ENCODE measurements at regions not wholly inside any gene's neighbourhood (a gene's known extent, or its start where the extent isn't known, plus 50 kb on each side); places are given as distances from the start of the nearest gene placed in this dataset.
A peak's percentile ranks its signal among the peaks of the same experiment; 100 is the strongest.

DNA sequence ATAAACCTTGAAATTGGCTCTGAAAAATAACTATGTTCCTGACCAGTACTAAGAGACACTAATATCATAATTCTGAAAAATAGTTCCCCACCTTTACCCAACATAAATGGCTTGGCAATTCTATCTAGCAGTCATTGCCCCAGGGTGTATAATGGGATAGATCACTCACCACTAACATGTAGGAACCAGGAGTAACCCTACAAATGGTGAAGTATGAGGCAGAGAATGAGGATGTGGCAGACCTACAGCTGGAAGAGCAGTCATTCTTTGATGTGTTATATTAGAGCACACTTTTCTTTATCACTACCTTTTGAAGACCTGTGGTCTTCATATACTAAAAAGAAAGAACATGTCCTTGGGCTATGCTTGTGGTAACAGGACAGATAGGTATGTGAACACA is 136.5 kb upstream of the SYNDIG1 start:
- DNase-seq, result no peak

DNA sequence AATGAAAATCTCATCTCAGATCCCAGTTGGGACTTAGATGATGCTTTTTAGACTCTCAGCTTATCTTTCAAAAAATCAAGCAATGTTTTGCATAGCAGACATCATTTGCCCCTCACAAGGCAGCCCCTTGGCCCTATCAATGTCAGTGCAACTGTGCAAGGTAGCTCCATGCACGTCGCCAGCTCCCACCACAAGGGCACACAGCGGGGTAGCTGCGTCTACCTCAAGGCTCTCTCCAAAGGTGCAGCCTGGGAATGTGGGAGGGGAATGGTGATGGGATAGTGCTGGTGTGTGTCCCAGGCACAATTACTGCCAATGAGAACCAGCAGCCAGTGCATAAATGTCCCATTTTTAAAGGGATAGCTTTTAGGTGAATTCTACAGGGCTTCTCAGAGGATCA is 137.5 kb upstream of the SYNDIG1 start:
- DNase-seq, result no peak

DNA sequence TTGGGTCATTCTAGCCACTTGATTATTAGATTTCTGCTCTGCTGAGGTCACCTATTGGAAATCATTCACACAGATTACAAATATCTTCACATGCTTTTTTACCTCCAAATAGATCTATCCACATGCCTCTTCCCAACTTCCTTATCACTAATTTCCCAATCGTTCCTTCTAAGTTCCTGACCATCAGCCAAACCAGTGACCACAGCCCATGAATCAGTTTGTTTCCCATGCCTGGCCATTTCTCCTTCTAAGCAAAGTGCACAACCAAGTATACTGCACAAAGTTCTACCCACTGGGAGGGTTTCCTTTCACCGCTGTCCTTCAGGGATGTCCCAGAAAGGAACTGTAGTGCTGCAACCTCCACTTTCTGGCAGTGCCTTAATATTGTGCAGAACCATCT is 140.5 kb upstream of the SYNDIG1 start:
- DNase-seq, result no peak

GRCh38 chr20:24321973-24322372 is 147.5 kb upstream of the SYNDIG1 start:
- no peak for DNase-seq

- no peak for DNase-seq
Observed at GRCh38 chr20:24318569-24319352, 150.7 kb upstream of the SYNDIG1 start.

- no peak for DNase-seq
Observed at GRCh38 chr20:24317224-24317623, 152.2 kb upstream of the SYNDIG1 start.

DNA sequence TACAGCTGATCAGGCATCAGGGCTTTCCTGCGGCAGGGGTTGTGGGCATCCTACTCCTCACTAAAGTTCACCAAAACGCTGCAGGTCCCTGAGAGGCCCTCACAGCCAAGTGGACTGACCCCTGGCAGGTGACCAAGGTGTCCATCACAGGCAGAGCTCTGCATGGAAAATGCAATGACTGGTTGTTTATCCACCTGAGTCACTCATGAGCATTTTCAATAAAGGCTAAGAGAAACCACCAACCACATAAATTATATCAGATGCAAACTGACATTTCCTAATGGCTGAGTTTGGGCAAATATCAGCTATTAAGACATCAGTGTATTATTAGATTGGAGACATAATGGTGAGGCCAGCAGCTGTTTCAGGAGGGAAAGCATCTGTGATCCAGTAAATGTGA is 152.7 kb upstream of the SYNDIG1 start:
- DNase-seq, result no peak

DNA sequence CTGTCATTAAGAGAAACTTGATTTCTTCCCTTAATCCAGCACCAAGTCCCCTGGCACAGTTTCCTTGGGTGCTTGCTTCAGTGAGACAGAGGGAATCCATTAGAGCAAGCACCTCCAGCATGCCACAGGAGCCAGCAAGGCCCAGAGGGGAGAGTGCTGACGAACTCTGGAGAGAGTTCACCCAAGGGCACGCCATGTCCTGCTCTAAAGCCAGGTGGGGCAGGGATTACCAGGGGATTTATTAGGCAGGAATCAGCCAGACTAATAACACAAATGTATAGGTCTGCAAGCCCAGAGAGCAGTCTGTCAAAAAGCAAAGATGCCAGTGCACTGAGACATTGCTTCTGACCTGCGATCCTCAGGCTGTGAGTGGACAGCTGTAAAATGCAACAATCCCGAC is 155.4 kb upstream of the SYNDIG1 start:
- DNase-seq, result no peak

DNA sequence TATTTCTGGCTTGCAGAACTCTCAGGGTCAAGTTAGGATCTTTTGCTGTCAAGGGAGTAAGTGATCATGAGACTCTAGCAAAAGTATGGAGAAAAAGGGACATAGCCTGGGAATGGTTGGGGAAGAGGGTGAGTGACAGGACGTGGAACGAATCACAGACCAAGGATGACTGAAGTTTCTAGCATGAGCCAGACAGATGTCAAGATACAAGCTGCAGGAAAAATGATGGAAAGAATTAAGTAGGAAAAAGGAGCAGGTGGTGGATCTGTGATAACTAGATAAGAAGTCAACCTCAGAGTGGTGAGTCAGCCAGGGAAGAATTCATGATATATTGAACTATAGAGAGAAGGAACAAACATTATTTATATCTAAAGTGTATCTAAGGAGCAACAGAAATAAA is 159.8 kb upstream of the SYNDIG1 start:
- no peak for DNase-seq

DNA sequence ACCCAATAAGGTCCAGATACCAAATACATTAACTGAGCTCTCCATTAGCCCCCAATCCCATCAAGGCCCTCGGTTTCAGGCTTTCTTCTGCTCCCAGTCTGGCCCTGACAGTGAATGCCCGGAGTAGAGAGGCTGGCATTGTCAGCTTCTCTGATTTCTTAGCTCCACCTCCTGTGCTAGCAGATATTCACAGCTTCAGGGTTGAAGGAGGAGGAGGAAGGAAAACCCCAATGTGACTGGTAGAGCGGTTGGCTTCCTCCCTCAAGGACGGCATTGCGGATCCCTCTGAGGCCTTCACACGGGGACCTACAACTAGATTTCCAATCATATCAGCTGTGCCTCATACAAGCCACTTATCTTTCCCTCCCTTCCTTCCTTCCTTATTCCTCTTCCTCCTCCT is 164.1 kb upstream of the SYNDIG1 start:
- peak; percentile 31 for DNase-seq

GRCh38 chr20:24304291-24304690 is 165.1 kb upstream of the SYNDIG1 start:
- no peak for DNase-seq

GRCh38 chr20:24303393-24304170 is 165.8 kb upstream of the SYNDIG1 start:
- DNase-seq, result peak; percentile 18

DNA sequence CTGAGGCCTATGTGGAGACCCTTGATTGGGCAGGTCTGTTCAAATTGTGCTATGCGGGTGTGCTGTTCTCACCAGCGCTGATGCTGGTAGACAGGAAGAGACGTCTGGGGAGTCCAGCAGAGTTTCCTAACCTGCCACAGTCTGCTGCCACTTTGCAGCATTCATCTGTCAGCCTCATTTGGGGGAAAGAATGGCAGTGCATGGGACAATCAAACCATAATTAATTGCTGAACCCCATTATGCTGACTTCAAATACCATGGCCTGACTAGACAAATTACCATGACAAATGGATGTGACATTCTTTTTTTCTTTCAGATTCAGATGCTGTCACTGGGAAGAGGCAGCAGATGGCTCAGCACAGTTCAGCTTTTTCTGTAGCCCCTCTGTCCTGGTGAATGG is 171.4 kb upstream of the SYNDIG1 start:
- no peak for DNase-seq

- DNase-seq, result no peak
Observed at GRCh38 chr20:24296477-24297261, 172.8 kb upstream of the SYNDIG1 start.

DNA sequence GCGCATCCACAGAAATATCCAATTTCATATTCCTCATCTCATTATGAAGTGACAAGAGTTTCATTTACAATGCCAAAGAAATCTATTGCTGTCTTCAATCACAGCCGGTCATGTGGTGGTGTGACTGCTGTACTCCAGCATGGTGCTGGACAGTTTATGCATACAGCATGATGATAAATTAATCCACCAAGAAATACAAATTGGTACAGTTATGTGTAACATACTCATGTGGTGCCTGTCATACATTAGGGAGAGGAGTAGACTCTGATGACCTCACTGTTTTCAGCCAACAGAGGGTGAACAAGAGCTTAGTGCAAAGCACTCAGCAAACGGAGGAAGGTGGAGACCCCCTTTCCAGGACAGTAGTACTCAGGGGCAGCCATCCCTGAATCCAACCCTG is 178.4 kb upstream of the SYNDIG1 start:
- no peak for DNase-seq

DNA sequence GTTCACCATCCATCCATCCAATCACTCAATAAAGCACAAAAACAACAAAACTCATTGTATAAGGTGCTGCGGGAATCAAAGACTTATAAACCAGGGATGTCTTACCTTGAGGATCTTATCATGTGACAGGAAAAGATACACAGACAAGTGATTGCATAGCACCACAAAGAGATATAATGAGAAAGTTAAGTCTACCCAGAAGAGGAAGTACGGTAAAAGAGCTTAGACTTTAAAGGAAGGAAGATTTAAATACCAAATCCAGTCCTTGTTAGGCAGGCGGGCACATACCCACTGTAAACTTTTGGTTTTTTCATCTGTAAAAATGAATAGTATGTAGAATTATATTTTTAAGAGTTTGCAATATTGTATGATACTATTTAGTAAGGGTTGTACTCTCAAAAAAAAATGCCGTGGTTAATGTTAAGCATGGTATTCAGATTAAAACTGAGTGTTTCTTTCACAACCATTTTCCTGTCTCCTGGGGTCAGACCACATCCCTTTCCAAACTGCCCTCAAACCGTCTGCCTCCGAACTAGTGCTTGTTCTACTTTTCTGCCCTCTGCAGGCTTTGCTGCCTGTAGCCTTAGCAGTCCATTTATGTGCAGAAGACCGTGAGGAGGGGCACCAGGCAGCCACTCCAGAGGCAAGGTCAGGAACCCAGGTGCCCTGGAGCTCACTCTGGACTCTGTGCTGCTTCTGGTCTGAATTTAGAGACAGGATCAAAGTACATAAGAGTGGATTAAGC is 179.5 kb upstream of the SYNDIG1 start:
- peak; percentile 80 for DNase-seq

GRCh38 chr20:24283186-24283585 is 186.2 kb upstream of the SYNDIG1 start:
- no peak for DNase-seq

- DNase-seq, result no peak
Observed at GRCh38 chr20:24277196-24277595, 192.2 kb upstream of the SYNDIG1 start.

DNA sequence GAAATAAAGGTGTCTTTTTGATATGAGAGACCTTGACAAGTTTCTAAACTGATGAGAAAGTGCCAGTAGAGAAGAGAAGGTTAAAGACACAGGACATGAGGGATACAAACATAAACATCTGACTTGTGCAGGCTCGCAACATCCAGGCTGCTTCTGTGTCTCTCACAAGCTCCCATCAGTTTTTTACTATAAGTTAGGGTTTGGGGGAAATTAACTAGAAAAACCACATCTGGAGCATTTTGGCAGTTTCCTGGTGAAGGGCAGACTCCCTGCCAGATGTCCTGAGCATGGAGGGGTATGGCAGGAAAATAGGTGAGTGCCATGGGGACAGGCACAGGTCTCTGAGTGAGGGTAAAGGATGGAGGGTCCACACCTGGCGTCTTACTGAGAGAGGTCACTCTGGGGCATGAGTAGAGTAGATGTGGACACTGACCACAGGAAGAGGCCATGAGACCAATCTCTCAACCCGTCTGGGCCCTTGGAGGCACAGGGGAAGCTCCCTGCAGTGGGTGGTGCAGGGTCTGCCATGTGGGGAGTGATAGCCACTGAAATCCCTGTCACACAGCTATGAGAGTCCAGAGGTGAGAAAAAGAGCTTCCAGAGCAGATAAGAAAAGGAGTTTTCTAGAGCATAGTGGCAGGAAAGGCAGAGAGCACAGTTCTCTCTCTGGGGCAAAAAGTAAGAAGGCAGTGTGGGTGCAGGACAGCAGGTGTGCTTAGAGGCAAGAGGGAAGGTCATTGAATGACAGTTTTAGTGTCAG is 193.3 kb upstream of the SYNDIG1 start:
- DNase-seq, result no peak

GRCh38 chr20:24273251-24273650 is 196.2 kb upstream of the SYNDIG1 start:
- DNase-seq, result peak; percentile 52

DNA sequence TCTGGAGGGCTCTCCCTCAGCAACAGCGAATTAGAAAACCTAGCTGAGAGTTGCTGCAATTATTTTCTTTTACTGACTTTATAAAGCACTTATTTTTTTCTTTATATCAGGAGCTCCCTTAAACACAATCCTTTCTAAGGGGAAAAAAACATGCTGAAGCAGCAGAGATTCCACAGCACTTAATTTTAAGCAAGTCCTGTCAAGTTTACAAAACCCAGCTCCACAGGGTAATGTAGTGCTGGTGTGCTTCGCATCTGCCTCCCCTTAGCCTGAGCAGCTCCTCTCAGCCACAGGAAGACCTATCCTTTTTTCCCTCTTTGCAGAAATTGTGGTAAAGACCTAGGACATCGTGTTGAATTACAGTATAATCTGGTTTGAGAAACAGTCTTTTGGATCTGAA is 208.1 kb upstream of the SYNDIG1 start:
- DNase-seq, result no peak

DNA sequence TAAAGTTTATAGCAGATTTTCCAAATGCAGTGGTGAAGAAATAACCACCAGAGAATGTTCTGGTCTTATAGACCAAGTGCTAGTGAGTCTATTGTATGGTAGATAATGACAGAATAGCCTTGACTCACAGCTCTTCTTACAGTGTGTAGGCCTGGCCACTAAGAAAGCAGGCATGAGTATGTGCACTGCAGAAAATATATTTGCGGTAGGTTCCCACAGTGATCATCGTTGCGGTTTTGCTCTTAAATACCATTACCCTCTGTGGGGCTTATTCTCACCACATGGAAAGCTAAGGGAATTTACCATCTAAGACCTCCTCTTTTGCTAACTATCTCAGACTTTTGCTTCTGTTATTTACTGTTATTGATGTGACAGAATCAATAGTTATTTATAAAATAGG is 212.3 kb upstream of the SYNDIG1 start:
- DNase-seq, result no peak
